Skeletal muscle tissue (tissue), 3 donors: ENCODE measurements at regions not wholly inside any gene's neighbourhood (a gene's known extent, or its start where the extent isn't known, plus 50 kb on each side); places are given as distances from the start of the nearest gene placed in this dataset.
"Not testable (repeated sequence)": the region's sequence is repeated elsewhere in the genome, so short reads cannot be mapped to it uniquely, and the experiment has no call there.

Source experiments
- H3K27ac ChIP-seq: one replicate; pipeline ENCODE4 v1.7.0; 2013; ENCODE audit warnings: mild to moderate bottlenecking, low read depth, low read length, inconsistent platforms
- H3K27me3 ChIP-seq, 3 donors: one replicate each; pipeline ENCODE4 v1.7.0; 2013; ENCODE audit warnings: low read length in 3 of 3; ENCODE audit not compliant: control insufficient read depth in 3 of 3, insufficient read depth in 3 of 3
- H3K36me3 ChIP-seq, 3 donors: one replicate each; pipeline ENCODE4 v1.7.0; 2013; ENCODE audit warnings: low read length in 3 of 3; ENCODE audit not compliant: control insufficient read depth in 3 of 3, insufficient read depth in 3 of 3
- H3K4me1 ChIP-seq, 3 donors: one replicate each; pipeline ENCODE4 v1.7.0; 2013; ENCODE audit warnings: low read length in 3 of 3, mild to moderate bottlenecking in 3 of 3; ENCODE audit not compliant: control insufficient read depth in 3 of 3, insufficient read depth in 3 of 3
- H3K4me3 ChIP-seq, 3 donors: one replicate each; pipeline ENCODE4 v1.7.0; 2013; ENCODE audit warnings: low read length in 3 of 3
- H3K9ac ChIP-seq, 3 donors: one replicate each; pipeline ENCODE4 v1.7.0; 2013; ENCODE audit warnings: low read length in 3 of 3, mild to moderate bottlenecking in 3 of 3, moderate library complexity in 2 of 3, low read depth in 1 of 3
- H3K9me3 ChIP-seq, 3 donors: one replicate each; pipeline ENCODE4 v1.7.0; 2013; ENCODE audit warnings: low read length in 3 of 3; ENCODE audit not compliant: control insufficient read depth in 3 of 3
- donor health status: Osteomylitis.

- Histone ChIP-seq H3K36me3 (no peaks in the 10 kb centered on the region), H3K4me3 (no peak overlapping the region), H3K4me1 (peaks cover 0 to 13% (median 5%) of the 10 kb centered on the region in 3 donors), H3K27me3 (peaks cover 0 to 4% (median 2%) of the 10 kb centered on the region in 3 donors), H3K9ac (no peak overlapping the region), H3K9me3 (no peaks in the 10 kb centered on the region), H3K27ac (no peak overlapping the region)
Measured at GRCh38 chr20:43386878-43387277, 70.8 kb upstream of the SRSF6 start.

- H3K9ac ChIP-seq: no peak overlapping the region
- H3K27me3 ChIP-seq: peaks cover 0 to 4% (median 2%) of the 10 kb centered on the region in 3 donors
- no peak overlapping the region for H3K4me3 ChIP-seq
- no peaks in the 10 kb centered on the region for H3K36me3 ChIP-seq
- H3K27ac ChIP-seq: no peak overlapping the region
- H3K9me3 ChIP-seq: no peaks in the 10 kb centered on the region
- H3K4me1 ChIP-seq: peaks cover 0 to 13% (median 5%) of the 10 kb centered on the region in 3 donors
Measured at GRCh38 chr20:43385914-43386313, 71.8 kb upstream of the SRSF6 start.

GRCh38 chr20:43384101-43384940 lies 73.4 kb upstream of the SRSF6 start:
- Histone ChIP-seq H3K36me3 (no peaks in the 10 kb centered on the region), H3K9ac (no peak overlapping the region), H3K27ac (no peak overlapping the region), H3K4me3 (no peak overlapping the region), H3K4me1 (peaks cover 0 to 13% (median 3%) of the 10 kb centered on the region in 3 donors), H3K9me3 (no peaks in the 10 kb centered on the region), H3K27me3 (peaks cover 0 to 4% (median 2%) of the 10 kb centered on the region in 3 donors)

GRCh38 chr20:43383026-43383795 lies 74.5 kb upstream of the SRSF6 start:
- Histone ChIP-seq H3K27me3 (peaks cover 0 to 2% (median 0%) of the 10 kb centered on the region in 3 donors), H3K4me3 (no peak overlapping the region), H3K9me3 (no peaks in the 10 kb centered on the region), H3K36me3 (no peaks in the 10 kb centered on the region), H3K4me1 (peaks cover 0 to 11% (median 3%) of the 10 kb centered on the region in 3 donors), H3K27ac (no peak overlapping the region), H3K9ac (no peak overlapping the region)

- H3K9ac ChIP-seq, H3K4me3 ChIP-seq, H3K36me3 ChIP-seq, H3K9me3 ChIP-seq, H3K27ac ChIP-seq, H3K27me3 ChIP-seq: not testable (repeated sequence)
- H3K4me1 ChIP-seq: peaks cover 0 to 11% (median 3%) of the 10 kb centered on the region in 3 donors
Measured at GRCh38 chr20:43382135-43382534, 75.6 kb upstream of the SRSF6 start.

- not testable (repeated sequence) for H3K27ac ChIP-seq, H3K4me3 ChIP-seq, H3K9me3 ChIP-seq, H3K9ac ChIP-seq, H3K36me3 ChIP-seq, H3K27me3 ChIP-seq
- H3K4me1 ChIP-seq: peaks cover 0 to 11% (median 3%) of the 10 kb centered on the region in 3 donors
Measured at GRCh38 chr20:43381533-43381932, 76.2 kb upstream of the SRSF6 start.

GRCh38 chr20:43379239-43379917 lies 78.3 kb upstream of the SRSF6 start:
- H3K9me3 ChIP-seq: no peaks in the 10 kb centered on the region
- no peak overlapping the region for H3K4me3 ChIP-seq
- H3K27ac ChIP-seq: no peak overlapping the region
- H3K27me3 ChIP-seq: peaks cover 0 to 2% (median 0%) of the 10 kb centered on the region in 3 donors
- no peak overlapping the region for H3K9ac ChIP-seq
- no peaks in the 10 kb centered on the region for H3K36me3 ChIP-seq
- peaks cover 0 to 10% (median 3%) of the 10 kb centered on the region in 3 donors for H3K4me1 ChIP-seq

- Histone ChIP-seq H3K9me3 (no peaks in the 10 kb centered on the region), H3K36me3 (no peaks in the 10 kb centered on the region), H3K4me3 (no peak overlapping the region), H3K27ac (no peak overlapping the region), H3K4me1 (no peaks in the 10 kb centered on the region), H3K9ac (no peak overlapping the region), H3K27me3 (no peaks in the 10 kb centered on the region)
Measured at GRCh38 chr20:43376831-43377230, 80.9 kb upstream of the SRSF6 start.

- Histone ChIP-seq H3K27ac (no peak overlapping the region), H3K4me3 (no peak overlapping the region), H3K27me3 (no peaks in the 10 kb centered on the region), H3K4me1 (no peaks in the 10 kb centered on the region), H3K9ac (no peak overlapping the region), H3K36me3 (no peaks in the 10 kb centered on the region), H3K9me3 (no peaks in the 10 kb centered on the region)
Measured at GRCh38 chr20:43375591-43375990, 82.1 kb upstream of the SRSF6 start.
